HepG2 (cell line): ENCODE measurements at regions not wholly inside any gene's neighbourhood (a gene's known extent, or its start where the extent isn't known, plus 50 kb on each side); places are given as distances from the start of the nearest gene placed in this dataset.

Experiments
- BRCA1 ChIP-seq: sonication (generic); formaldehyde crosslinking; IDR thresholded peaks from 2 replicates; pipeline ENCODE4 v1.4.0; 2020; ENCODE audit warnings: missing genetic modification reagents
- HES4 ChIP-seq: sonication (generic); formaldehyde crosslinking; IDR thresholded peaks from 2 replicates; pipeline ENCODE4 v1.9.0; 2021; ENCODE audit warnings: mild to moderate bottlenecking, missing genetic modification reagents, borderline replicate concordance
- JUN ChIP-seq: sonication (generic); formaldehyde crosslinking; IDR thresholded peaks from 2 replicates; pipeline ENCODE4 v1.4.0; 2020; ENCODE audit warnings: mild to moderate bottlenecking, missing genetic modification reagents
- LBX2 ChIP-seq: sonication (generic); formaldehyde crosslinking; IDR thresholded peaks from 2 replicates; pipeline ENCODE4 v1.5.0; 2020; ENCODE audit warnings: missing genetic modification reagents, mild to moderate bottlenecking, borderline replicate concordance
- MTF1 ChIP-seq: sonication (generic); formaldehyde crosslinking; IDR thresholded peaks from 2 replicates; pipeline ENCODE4 v1.5.0; 2020; ENCODE audit warnings: missing genetic modification reagents
- POGZ ChIP-seq: sonication (generic); formaldehyde crosslinking; IDR thresholded peaks from 2 replicates; pipeline ENCODE4 v1.4.0; 2020; ENCODE audit warnings: mild to moderate bottlenecking, missing genetic modification reagents
- PRDM10 ChIP-seq: sonication (generic); formaldehyde crosslinking; IDR thresholded peaks from 2 replicates; pipeline ENCODE4 v1.4.0; 2020; ENCODE audit warnings: low read depth, missing genetic modification reagents
- REL ChIP-seq: sonication (generic); formaldehyde crosslinking; conservative IDR thresholded peaks from 2 replicates; pipeline ENCODE4 v1.8.0; 2022; ENCODE audit warnings: mild to moderate bottlenecking, missing genetic modification reagents, moderate library complexity
- RFX5 ChIP-seq: IDR thresholded peaks from 2 replicates; pipeline ENCODE4 v1.6.1; 2011; ENCODE audit warnings: low read depth, low read length, improper control_type of control experiment
- TRIM24 ChIP-seq: sonication (generic); formaldehyde crosslinking; IDR thresholded peaks from 2 replicates; pipeline ENCODE4 v1.8.0; 2022; ENCODE audit warnings: mild to moderate bottlenecking, missing genetic modification reagents
- YEATS4 ChIP-seq: sonication (generic); formaldehyde crosslinking; IDR thresholded peaks from 2 replicates; pipeline ENCODE4 v1.4.0; 2020; ENCODE audit warnings: missing genetic modification reagents, borderline replicate concordance
- ZNF292 ChIP-seq: sonication (generic); formaldehyde crosslinking; IDR thresholded peaks from 2 replicates; pipeline ENCODE4 v1.8.1; 2022; ENCODE audit warnings: mild to moderate bottlenecking, low read depth, missing genetic modification reagents, borderline replicate concordance
- ZNF552 ChIP-seq: sonication (generic); formaldehyde crosslinking; IDR thresholded peaks from 2 replicates; pipeline ENCODE4 v1.9.0; 2022; ENCODE audit warnings: missing genetic modification reagents, mild to moderate bottlenecking, borderline replicate concordance
- ZNF605 ChIP-seq: sonication (generic); formaldehyde crosslinking; IDR thresholded peaks from 2 replicates; pipeline ENCODE4 v1.8.0; 2022; ENCODE audit warnings: mild to moderate bottlenecking, missing genetic modification reagents
- ZNF629 ChIP-seq: sonication (generic); formaldehyde crosslinking; conservative IDR thresholded peaks from 2 replicates; pipeline ENCODE4 v1.5.0; 2020; ENCODE audit warnings: missing genetic modification reagents
- ZNF674 ChIP-seq: sonication (generic); formaldehyde crosslinking; IDR thresholded peaks from 2 replicates; pipeline ENCODE4 v1.5.0; 2020; ENCODE audit warnings: low read depth, mild to moderate bottlenecking, missing genetic modification reagents
- ZNF775 ChIP-seq: sonication (generic); formaldehyde crosslinking; IDR thresholded peaks from 2 replicates; pipeline ENCODE4 v1.4.0; 2020; ENCODE audit warnings: missing genetic modification reagents, mild to moderate bottlenecking, moderate library complexity, borderline replicate concordance
- TF ChIP-seq, protein P1 (sequence below): sonication (generic); formaldehyde crosslinking; IDR thresholded peaks from 2 replicates; pipeline ENCODE4 v1.4.0; 2020; ENCODE audit warnings: missing genetic modification reagents
- TF ChIP-seq, protein P2 (sequence below): sonication (generic); formaldehyde crosslinking; IDR thresholded peaks from 2 replicates; pipeline ENCODE4 v1.8.0; 2022; ENCODE audit warnings: missing genetic modification reagents, mild to moderate bottlenecking, borderline replicate concordance
- TF ChIP-seq, protein P3 (sequence below): sonication (generic); formaldehyde crosslinking; IDR thresholded peaks from 2 replicates; pipeline ENCODE4 v1.5.0; 2020; ENCODE audit warnings: missing genetic modification reagents

GRCh38 chr20:50294164-50295088, 103.8 kb downstream of the CEBPB start (continued):
- TF ChIP-seq ZNF775: no peak
- no peak for TF ChIP-seq MTF1
- peak; percentile 74; the same call in 1 of the 2 replicates for TF ChIP-seq ZNF605 (CRISPR knock-in tag)
- no peak for TF ChIP-seq REL (CRISPR knock-in tag)
- TF ChIP-seq, protein P1, sequence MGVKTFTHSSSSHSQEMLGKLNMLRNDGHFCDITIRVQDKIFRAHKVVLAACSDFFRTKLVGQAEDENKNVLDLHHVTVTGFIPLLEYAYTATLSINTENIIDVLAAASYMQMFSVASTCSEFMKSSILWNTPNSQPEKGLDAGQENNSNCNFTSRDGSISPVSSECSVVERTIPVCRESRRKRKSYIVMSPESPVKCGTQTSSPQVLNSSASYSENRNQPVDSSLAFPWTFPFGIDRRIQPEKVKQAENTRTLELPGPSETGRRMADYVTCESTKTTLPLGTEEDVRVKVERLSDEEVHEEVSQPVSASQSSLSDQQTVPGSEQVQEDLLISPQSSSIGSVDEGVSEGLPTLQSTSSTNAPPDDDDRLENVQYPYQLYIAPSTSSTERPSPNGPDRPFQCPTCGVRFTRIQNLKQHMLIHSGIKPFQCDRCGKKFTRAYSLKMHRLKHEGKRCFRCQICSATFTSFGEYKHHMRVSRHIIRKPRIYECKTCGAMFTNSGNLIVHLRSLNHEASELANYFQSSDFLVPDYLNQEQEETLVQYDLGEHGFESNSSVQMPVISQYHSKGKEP: no peak
- TF ChIP-seq LBX2 (CRISPR knock-in tag): 0 out of 2 replicates have a peak, but pooled peaks have one; percentile 27
- no peak for TF ChIP-seq ZNF674 (CRISPR knock-in tag)
- TF ChIP-seq JUN (CRISPR knock-in tag): no peak
- peak; percentile 80 for TF ChIP-seq ZNF292 (CRISPR knock-in tag)
- TF ChIP-seq PRDM10: no peak
- TF ChIP-seq YEATS4 (CRISPR knock-in tag): 0 out of 2 replicates have a peak, but pooled peaks have one; percentile 18
- no peak; the same call in 1 of the 2 replicates for TF ChIP-seq HES4 (CRISPR knock-in tag)
- no peak for TF ChIP-seq TRIM24 (CRISPR knock-in tag)
- no peak for TF ChIP-seq ZNF552 (CRISPR knock-in tag)
- TF ChIP-seq POGZ (CRISPR knock-in tag): peak; percentile 83
- TF ChIP-seq BRCA1 (CRISPR knock-in tag): no peak
- TF ChIP-seq RFX5: no peak
- TF ChIP-seq, protein P2, sequence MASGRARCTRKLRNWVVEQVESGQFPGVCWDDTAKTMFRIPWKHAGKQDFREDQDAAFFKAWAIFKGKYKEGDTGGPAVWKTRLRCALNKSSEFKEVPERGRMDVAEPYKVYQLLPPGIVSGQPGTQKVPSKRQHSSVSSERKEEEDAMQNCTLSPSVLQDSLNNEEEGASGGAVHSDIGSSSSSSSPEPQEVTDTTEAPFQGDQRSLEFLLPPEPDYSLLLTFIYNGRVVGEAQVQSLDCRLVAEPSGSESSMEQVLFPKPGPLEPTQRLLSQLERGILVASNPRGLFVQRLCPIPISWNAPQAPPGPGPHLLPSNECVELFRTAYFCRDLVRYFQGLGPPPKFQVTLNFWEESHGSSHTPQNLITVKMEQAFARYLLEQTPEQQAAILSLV (CRISPR knock-in tag): no peak
- TF ChIP-seq ZNF629 (CRISPR knock-in tag): peak; percentile 99
- TF ChIP-seq, protein P3, sequence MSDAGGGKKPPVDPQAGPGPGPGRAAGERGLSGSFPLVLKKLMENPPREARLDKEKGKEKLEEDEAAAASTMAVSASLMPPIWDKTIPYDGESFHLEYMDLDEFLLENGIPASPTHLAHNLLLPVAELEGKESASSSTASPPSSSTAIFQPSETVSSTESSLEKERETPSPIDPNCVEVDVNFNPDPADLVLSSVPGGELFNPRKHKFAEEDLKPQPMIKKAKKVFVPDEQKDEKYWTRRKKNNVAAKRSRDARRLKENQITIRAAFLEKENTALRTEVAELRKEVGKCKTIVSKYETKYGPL: no peak
